Jurkat, Clone E6-1 (cell line): ENCODE measurements at regions not wholly inside any gene's neighbourhood (a gene's known extent, or its start where the extent isn't known, plus 50 kb on each side); places are given as distances from the start of the nearest gene placed in this dataset.
"Not testable (repeated sequence)": the region's sequence is repeated elsewhere in the genome, so short reads cannot be mapped to it uniquely, and the experiment has no call there.

ENCODE experiments used
- DNase-seq: peaks from one replicate; pipeline ENCODE4 v3.0.0-alpha.2; 2011; ENCODE audit warnings: low read depth, low spot score
- H3K4me3 ChIP-seq: 2 replicates; pipeline ENCODE4 v1.5.1; 2011; ENCODE audit warnings: mild to moderate bottlenecking, low read length, control low read depth, moderate library complexity

GRCh38 chr10:65787571-65787970, 1138.3 kb upstream of the LRRTM3 start:
- DNase-seq, result no peak
- H3K4me3 ChIP-seq, result no peak overlapping the region

GRCh38 chr10:65788271-65788670, 1137.6 kb upstream of the LRRTM3 start:
- DNase-seq, result no peak
- no peak overlapping the region for H3K4me3 ChIP-seq

- no peak for DNase-seq
- H3K4me3 ChIP-seq, result no peak overlapping the region
Measured at GRCh38 chr10:65791979-65792378, 1133.9 kb upstream of the LRRTM3 start.

- H3K4me3 ChIP-seq, result no peak overlapping the region
Measured at GRCh38 chr10:65793738-65794425, 1132.0 kb upstream of the LRRTM3 start.

DNA sequence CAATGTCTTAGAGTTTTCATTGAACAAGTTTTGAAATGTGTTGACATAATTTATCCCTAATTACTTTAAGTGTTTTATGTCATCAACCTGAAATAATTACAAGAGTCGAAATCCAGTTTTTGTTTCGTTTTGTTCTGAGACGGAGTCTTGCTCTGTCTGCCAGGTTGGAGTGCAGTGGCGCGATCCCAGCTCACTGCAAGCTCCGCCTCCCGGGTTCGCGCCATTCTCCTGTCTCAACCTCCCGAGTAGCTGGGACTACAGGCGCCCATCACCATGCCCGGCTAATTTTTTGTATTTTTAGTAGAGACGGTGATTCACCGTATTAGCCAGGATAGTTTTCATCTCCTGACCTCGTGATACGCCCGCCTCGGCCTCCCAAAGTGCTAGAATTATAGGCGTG, 1131.0 kb upstream of the LRRTM3 start:
- not testable (repeated sequence) for H3K4me3 ChIP-seq, DNase-seq

More at GRCh38 chr10:65793738-65794425, 1132.0 kb upstream of the LRRTM3 start:
- no peak for DNase-seq

GRCh38 chr10:65796472-65796871, 1129.4 kb upstream of the LRRTM3 start:
- no peak for DNase-seq
- no peak overlapping the region for H3K4me3 ChIP-seq

DNA sequence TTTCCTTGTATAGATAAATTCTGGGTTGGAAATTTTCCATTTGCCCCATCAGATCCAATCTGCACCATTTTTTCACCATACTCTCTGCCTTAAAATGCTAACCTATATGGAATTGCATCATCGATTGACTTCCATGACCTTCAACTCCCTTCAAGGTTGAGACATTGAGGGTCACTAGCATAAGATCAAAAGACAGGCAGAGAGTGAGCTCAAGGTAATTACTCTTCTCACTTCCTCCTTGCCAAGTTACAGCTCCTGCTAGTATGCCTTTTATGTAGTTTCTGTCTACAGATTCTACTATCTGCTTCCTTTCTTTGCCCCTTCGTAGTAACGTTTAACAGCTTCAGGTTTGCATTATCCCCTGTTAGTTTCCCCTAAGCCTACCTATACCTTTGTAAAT, 1127.7 kb upstream of the LRRTM3 start:
- H3K4me3 ChIP-seq, result no peak overlapping the region
- DNase-seq, result no peak

- DNase-seq, result no peak
Measured at GRCh38 chr10:65802391-65802790, 1123.4 kb upstream of the LRRTM3 start.

GRCh38 chr10:65805511-65805910, 1120.3 kb upstream of the LRRTM3 start:
- DNase-seq, result no peak
- no peak overlapping the region for H3K4me3 ChIP-seq

More at GRCh38 chr10:65802391-65802790, 1123.4 kb upstream of the LRRTM3 start:
- H3K4me3 ChIP-seq, result no peak overlapping the region

- H3K4me3 ChIP-seq, result no peak overlapping the region
- no peak for DNase-seq
Measured at GRCh38 chr10:65805993-65806392, 1119.8 kb upstream of the LRRTM3 start.

GRCh38 chr10:65808687-65809333, 1117.0 kb upstream of the LRRTM3 start:
- no peak for DNase-seq
- no peak overlapping the region for H3K4me3 ChIP-seq

DNA sequence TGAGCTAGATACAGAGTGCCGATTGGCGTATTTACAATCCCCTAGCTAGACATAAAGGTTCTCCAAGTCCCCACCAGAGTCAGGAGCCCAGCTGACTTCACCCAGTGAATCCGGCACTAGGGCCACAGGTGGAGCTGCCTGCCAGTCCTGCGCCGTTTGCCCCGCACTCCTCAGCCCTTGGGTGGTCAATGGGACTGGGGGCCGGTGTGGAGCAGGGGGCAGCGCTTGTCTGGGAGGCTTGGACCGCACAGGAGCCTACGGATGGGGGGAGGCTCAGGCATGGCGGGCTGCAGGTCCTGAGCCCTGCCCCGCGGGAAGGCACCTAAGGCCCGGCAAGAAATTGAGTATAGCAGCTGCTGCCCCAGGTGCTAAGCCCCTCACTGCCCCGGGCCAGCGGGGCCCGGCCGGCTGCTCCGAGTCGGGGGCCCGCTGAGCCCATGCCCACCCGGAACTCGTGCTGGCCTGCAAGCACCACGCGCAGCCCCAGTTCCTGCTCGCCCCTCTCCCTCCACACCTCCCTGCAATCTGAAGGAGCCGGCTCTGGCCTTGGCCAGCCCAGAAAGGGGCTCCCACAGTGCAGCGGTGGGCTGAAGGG, 1113.8 kb upstream of the LRRTM3 start:
- DNase-seq, result no peak
- no peak overlapping the region for H3K4me3 ChIP-seq

DNA sequence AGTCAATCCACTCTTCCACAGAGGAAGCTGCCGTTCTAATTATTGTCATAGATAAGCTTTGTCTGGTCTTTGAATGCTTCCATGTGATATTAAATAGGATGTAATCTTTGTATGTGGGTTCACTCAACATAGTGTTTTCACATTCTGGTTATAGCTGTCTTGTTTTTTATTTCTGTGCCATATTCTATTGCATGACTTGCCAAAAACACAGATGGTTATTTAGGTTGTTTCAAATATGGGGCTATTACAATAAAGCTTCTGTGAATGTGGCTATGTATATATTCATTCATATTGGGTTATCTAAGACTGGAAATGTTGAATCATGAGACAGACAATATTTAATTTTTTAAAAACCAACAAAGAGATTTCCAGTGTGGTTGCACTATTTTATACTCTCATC, 1109.3 kb upstream of the LRRTM3 start:
- no peak for DNase-seq
- no peak overlapping the region for H3K4me3 ChIP-seq

- no peak overlapping the region for H3K4me3 ChIP-seq
- DNase-seq, result no peak
Measured at GRCh38 chr10:65818990-65819389, 1106.8 kb upstream of the LRRTM3 start.

DNA sequence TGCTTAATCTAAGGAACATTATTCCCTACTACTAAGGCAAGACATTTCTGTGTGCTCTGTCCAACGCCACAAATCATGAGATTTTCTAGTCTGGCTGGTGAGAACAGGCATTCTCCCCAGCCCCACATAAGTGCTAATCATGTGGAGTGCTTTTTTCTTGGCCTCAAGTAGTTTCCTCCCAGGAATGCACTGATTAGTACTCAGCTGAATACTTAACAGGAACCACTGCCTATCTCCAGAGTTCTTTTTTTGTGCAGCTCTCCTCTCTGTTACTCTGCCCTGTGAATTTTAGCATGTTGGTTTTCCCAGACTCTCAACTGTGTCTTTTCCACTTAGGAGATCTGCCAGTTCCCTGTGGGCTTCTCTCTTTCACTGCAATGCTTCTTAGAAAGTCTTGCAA, 1098.5 kb upstream of the LRRTM3 start:
- H3K4me3 ChIP-seq, result no peak overlapping the region

GRCh38 chr10:65838811-65839210, 1087.0 kb upstream of the LRRTM3 start:
- no peak for DNase-seq
- no peak overlapping the region for H3K4me3 ChIP-seq

More for the DNA sequence above, 1098.5 kb upstream of the LRRTM3 start:
- DNase-seq, result no peak

DNA sequence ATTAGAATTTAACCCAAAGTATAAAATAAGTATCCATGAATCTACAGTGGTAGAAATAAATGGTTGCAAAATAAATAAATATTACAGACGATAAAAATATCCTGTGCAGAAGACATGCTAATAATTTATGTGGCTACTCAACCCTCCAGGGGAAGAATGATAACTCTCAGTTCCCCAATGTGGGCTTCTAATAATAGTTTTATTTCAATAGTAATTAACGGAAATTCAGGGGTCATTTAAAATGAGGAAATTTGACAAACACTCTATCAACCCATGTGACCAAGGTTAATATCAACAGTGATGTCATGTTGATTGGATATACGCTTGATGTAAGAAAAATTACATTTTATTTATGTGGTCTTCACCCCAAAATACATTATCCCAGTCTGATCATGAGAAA, 1082.6 kb upstream of the LRRTM3 start:
- H3K4me3 ChIP-seq, result no peak overlapping the region
- no peak for DNase-seq

DNA sequence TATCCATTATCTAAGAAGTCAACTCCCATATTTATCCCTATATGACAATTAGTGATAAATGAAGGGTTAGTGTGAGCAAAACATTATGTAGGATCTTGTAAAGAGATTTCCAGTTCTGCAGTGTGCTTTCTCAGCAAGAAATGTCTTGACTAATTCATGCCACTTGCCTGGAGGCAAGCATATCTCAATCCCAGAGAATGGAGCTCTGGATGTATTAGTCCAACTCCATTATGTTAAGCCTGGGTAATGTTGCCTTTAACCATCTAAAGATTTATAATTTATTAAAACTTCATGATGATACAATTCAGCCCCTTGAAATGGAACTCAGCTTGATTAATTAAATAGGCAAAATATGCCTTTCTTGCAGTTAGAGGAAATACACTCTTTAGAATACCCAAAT, 1079.9 kb upstream of the LRRTM3 start:
- no peak overlapping the region for H3K4me3 ChIP-seq

GRCh38 chr10:65846541-65846940, 1079.3 kb upstream of the LRRTM3 start:
- H3K4me3 ChIP-seq, result no peak overlapping the region
- no peak for DNase-seq

More for the DNA sequence above, 1079.9 kb upstream of the LRRTM3 start:
- no peak for DNase-seq

DNA sequence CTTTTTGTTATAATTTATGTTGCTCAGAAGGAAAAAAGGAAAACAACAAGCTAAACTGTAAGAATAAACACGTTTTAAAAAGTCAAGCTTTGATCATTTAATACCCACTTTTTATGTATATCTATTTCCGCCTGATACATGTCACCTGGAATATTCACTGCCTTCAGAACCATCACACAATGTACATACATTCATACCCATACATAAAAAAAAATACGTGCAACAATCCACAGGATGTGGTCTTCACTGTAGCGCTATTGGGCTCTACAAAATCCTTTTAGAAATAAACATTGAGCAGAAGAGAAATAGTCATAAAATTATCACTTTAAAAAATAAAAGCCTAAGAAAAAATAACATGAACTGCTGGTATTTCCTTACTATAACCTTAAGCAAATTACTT, 1078.9 kb upstream of the LRRTM3 start:
- H3K4me3 ChIP-seq, result no peak overlapping the region
- DNase-seq, result no peak
